ENCODE measurements at regions not wholly inside any gene's neighbourhood (a gene's known extent, or its start where the extent isn't known, plus 50 kb on each side); places are given as distances from the start of the nearest gene placed in this dataset.

DNA sequence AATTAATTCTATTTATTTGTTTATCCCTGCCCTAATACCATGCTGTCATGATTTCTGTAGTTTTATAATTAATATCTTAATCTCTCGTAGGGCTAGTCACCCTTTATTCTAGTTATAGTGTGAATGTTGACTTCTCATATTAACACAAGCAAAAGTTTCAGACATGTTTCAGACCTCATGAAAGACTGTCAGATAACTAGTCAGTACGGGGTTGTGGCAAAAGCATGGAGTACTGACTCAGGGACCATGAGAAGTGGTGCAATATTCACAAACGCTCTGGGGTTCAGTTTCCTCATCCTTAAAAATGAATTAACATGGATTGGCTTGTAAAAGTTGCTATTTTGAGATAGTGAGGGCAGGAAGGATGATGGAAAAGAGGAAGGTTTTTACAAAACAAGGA lies 148.9 kb downstream of the TMEM200A start:
- ATAC-seq (ENCODE audit: low FRiP score) (no peak), DNase-seq (ENCODE audit: low spot score) (no peak)
- TF ChIP-seq, protein P1, sequence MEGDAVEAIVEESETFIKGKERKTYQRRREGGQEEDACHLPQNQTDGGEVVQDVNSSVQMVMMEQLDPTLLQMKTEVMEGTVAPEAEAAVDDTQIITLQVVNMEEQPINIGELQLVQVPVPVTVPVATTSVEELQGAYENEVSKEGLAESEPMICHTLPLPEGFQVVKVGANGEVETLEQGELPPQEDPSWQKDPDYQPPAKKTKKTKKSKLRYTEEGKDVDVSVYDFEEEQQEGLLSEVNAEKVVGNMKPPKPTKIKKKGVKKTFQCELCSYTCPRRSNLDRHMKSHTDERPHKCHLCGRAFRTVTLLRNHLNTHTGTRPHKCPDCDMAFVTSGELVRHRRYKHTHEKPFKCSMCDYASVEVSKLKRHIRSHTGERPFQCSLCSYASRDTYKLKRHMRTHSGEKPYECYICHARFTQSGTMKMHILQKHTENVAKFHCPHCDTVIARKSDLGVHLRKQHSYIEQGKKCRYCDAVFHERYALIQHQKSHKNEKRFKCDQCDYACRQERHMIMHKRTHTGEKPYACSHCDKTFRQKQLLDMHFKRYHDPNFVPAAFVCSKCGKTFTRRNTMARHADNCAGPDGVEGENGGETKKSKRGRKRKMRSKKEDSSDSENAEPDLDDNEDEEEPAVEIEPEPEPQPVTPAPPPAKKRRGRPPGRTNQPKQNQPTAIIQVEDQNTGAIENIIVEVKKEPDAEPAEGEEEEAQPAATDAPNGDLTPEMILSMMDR (IDR thresholded peaks at IDR 0.05), result no peak

DNA sequence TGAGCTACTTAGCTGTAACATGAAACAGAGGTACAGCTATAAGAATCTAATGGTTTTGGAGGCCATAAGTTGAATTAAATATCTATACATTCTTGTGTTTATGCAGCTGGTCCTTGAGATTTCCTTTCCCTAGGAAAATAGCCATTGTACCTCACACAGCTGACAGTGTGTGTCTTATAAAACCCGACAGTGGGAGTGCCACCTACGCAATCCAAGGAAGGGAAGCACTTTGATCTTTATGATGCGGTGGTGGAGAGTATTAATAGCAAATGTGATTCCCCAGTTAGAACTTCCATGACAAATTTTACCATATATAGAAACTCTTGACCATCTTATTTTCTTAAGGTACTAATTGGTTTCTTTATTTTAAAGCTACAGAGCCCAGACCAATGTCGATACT lies 149.5 kb downstream of the TMEM200A start:
- ATAC-seq (ENCODE audit: low FRiP score) (no peak), DNase-seq (ENCODE audit: low spot score) (no peak)
- TF ChIP-seq, protein P1 (IDR thresholded peaks at IDR 0.05), result no peak

DNA sequence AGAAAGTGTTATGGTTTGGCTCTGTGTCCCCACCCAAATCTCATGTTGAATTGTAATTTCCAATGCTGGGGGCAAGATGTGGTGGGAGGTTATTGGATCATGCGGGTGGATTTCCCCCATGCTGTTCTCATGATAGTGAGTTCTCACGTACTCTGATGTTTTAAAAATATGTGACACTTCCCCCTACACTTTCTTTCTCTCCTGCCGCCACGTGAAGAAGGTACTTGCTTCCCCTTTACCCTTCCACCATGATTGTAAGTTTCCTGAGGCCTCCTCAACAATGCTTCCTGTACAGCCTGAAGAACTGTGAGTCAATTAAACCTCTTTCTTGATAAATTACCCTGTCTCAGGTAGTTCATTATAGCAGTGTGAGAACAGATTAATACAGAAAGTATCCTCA lies 150.8 kb downstream of the TMEM200A start:
- DNase-seq (ENCODE audit: low spot score), result no peak
- no peak for ATAC-seq (ENCODE audit: low FRiP score)
- TF ChIP-seq, protein P1 (IDR thresholded peaks at IDR 0.05), result no peak

DNA sequence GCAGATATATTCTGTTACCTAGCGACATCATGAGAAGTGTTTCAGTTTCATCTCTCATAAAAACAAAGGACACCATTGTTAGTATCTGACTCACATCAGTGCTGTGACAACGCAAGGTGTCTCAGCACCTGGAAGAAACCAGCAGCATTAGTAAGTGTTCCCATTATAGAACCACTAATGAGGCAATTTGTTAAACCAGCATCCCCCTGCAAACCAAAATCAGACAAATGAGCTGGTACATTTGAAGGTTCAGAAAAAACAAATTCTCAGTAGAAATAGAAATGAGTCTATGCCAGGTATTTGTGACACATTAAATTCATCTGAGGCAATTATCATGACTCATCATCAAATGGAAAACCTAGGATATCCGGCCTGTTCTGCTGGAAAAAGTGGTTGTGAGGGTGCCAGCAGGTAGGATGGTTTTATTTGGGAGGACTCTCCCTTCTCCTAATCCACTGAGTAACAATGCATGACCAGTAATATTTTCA lies 151.7 kb downstream of the TMEM200A start:
- ATAC-seq (ENCODE audit: low FRiP score) (no peak), DNase-seq (ENCODE audit: low spot score) (no peak)
- TF ChIP-seq, protein P1 (IDR thresholded peaks at IDR 0.05), result no peak

DNA sequence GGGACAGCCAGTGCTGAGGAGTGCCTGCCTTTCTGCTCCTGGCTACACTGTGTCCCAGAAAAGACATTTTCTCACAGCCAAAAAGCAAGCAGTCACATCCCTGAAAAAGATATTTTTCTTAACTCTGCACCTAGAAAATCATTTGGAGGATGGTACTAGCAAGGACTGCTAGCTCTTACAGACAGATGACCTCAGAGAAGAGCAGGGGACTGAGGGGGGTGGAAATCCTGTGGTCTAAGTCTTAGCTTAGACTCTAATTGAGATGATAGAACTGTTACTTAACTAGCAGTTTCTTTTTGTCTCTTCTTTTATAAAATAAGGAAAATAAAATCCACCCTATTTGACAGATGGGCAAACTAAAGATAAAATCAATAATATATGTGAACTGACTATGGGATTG lies 152.8 kb downstream of the TMEM200A start:
- DNase-seq (ENCODE audit: low spot score), result no peak
- TF ChIP-seq, protein P1 (IDR thresholded peaks at IDR 0.05), result no peak
- ATAC-seq (ENCODE audit: low FRiP score), result no peak

DNA sequence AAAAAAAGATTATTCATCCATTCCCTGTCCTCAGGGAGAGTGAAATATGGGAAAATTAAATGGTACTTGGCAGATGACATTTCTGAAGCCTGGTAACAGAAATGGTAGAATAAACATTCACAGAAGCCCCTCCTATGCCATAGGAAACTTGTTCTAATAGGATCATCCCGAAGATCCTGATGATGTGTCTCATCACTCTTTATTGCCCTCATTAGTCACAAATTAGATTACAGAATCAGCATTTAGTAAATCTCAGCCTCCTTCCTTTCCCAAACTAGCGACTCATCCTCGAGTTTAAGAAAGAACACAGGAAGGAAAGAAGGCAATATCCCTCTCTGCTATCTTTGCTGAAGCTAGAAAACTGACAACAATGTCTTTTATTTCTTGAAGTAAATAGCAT lies 154.4 kb downstream of the TMEM200A start:
- ATAC-seq (ENCODE audit: low FRiP score), result peak; percentile 53
- DNase-seq (ENCODE audit: low spot score), result no peak

DNA sequence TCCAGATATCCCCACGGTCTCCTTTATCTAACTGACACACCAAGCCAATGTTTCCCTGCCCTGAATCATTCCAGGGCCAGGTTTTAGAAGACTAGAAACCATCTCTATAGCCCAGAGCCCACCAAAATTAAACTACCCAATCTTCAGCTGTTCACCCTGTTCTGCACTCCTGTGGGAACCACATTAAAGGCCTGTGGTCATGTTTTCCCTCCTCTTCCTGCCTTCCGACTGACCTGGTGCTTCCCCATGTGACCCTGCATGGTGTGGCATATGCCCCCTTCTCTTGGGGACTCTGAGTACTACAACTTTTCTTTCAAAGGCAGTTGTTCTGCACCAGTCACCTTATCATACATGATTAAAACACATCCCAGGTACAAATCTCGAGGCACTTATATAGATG lies 155.0 kb downstream of the TMEM200A start:
- TF ChIP-seq, protein P1 (IDR thresholded peaks at IDR 0.05), result no peak
- DNase-seq (ENCODE audit: low spot score), result no peak
- ATAC-seq (ENCODE audit: low FRiP score), result no peak

More for the DNA sequence above, 154.4 kb downstream of the TMEM200A start:
- TF ChIP-seq, protein P1 (IDR thresholded peaks at IDR 0.05), result no peak

All from omental fat pad (tissue), 3 donors.